ENCODE measurements at regions not wholly inside any gene's neighbourhood (a gene's known extent, or its start where the extent isn't known, plus 50 kb on each side); places are given as distances from the start of the nearest gene placed in this dataset.

GRCh38 chr5:89281211-89281610 is 398.2 kb upstream of the MEF2C start:
- TF ChIP-seq POLR2AphosphoS5 (IDR thresholded peaks at IDR 0.05; ENCODE audit: low read depth, low read length): no peak
- TF ChIP-seq CHD2 (IDR thresholded peaks at IDR 0.05; ENCODE audit: low read length): no peak
- no peak for TF ChIP-seq TCF12 (IDR thresholded peaks at IDR 0.05; ENCODE audit: low read depth, low read length)
- TF ChIP-seq EP300 (IDR thresholded peaks at IDR 0.05; ENCODE audit: borderline replicate concordance in 1 of 2, low read depth in 2 of 2, low read length in 2 of 2): no peak
- no peak for TF ChIP-seq CTCF (IDR thresholded peaks at IDR 0.05; ENCODE audit: control extremely low read depth in 1 of 3, insufficient read depth in 1 of 3, low read depth in 1 of 3, low read length in 3 of 3)
- TF ChIP-seq, protein P1, sequence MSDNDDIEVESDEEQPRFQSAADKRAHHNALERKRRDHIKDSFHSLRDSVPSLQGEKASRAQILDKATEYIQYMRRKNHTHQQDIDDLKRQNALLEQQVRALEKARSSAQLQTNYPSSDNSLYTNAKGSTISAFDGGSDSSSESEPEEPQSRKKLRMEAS (IDR thresholded peaks at IDR 0.05): no peak
- no peak for TF ChIP-seq SIN3A (conservative IDR thresholded peaks at IDR 0.05 in 1 of 2, IDR thresholded peaks at IDR 0.05 in 1 of 2; ENCODE audit: low read depth in 1 of 2, low read length in 2 of 2)
- no peak for TF ChIP-seq SP2 (IDR thresholded peaks at IDR 0.05; ENCODE audit: low read length)
- no peak for TF ChIP-seq JUND (IDR thresholded peaks at IDR 0.05; ENCODE audit: low read length)
- no peak for TF ChIP-seq SP1 (IDR thresholded peaks at IDR 0.05; ENCODE audit: low read depth, low read length)
